ENCODE measurements at regions not wholly inside any gene's neighbourhood (a gene's known extent, or its start where the extent isn't known, plus 50 kb on each side); places are given as distances from the start of the nearest gene placed in this dataset.

- TF ChIP-seq POLR2A (IDR thresholded peaks at IDR 0.05; ENCODE audit: extremely low read depth, insufficient read length) (no peak), MAX (IDR thresholded peaks at IDR 0.05; ENCODE audit: low read depth, low read length) (no peak), MYC (IDR thresholded peaks at IDR 0.05; ENCODE audit: low read depth, low read length) (no peak), CTCF (IDR thresholded peaks at IDR 0.05; ENCODE audit: low read depth, low read length) (no peak)
- no peak overlapping the region for H3K4me3 ChIP-seq (ENCODE audit: low read depth, low read length)
- no peak for DNase-seq (ENCODE audit: low read depth)
Measured at GRCh38 chr14:65190312-65190711, 88.0 kb upstream of the MAX start.

- TF ChIP-seq CTCF (IDR thresholded peaks at IDR 0.05; ENCODE audit: low read depth, low read length) (no peak), MYC (IDR thresholded peaks at IDR 0.05; ENCODE audit: low read depth, low read length) (no peak), MAX (IDR thresholded peaks at IDR 0.05; ENCODE audit: low read depth, low read length) (no peak), POLR2A (IDR thresholded peaks at IDR 0.05; ENCODE audit: extremely low read depth, insufficient read length) (no peak)
- H3K4me3 ChIP-seq (ENCODE audit: low read depth, low read length), result no peak overlapping the region
- no peak for DNase-seq (ENCODE audit: low read depth)
Measured at GRCh38 chr14:65191716-65192115, 89.4 kb upstream of the MAX start.

- H3K4me3 ChIP-seq (ENCODE audit: low read depth, low read length), result no peak overlapping the region
- no peak for DNase-seq (ENCODE audit: low read depth)
- no peak for TF ChIP-seq POLR2A (IDR thresholded peaks at IDR 0.05; ENCODE audit: extremely low read depth, insufficient read length)
- no peak for TF ChIP-seq MYC (IDR thresholded peaks at IDR 0.05; ENCODE audit: low read depth, low read length)
- no peak for TF ChIP-seq MAX (IDR thresholded peaks at IDR 0.05; ENCODE audit: low read depth, low read length)
- TF ChIP-seq CTCF (IDR thresholded peaks at IDR 0.05; ENCODE audit: low read depth, low read length), result no peak
Measured at GRCh38 chr14:65192686-65193085, 90.4 kb upstream of the MAX start.

- no peak for DNase-seq (ENCODE audit: low read depth)
- no peak overlapping the region for H3K4me3 ChIP-seq (ENCODE audit: low read depth, low read length)
- no peak for TF ChIP-seq MYC (IDR thresholded peaks at IDR 0.05; ENCODE audit: low read depth, low read length)
- TF ChIP-seq CTCF (IDR thresholded peaks at IDR 0.05; ENCODE audit: low read depth, low read length), result no peak
- no peak for TF ChIP-seq MAX (IDR thresholded peaks at IDR 0.05; ENCODE audit: low read depth, low read length)
- no peak for TF ChIP-seq POLR2A (IDR thresholded peaks at IDR 0.05; ENCODE audit: extremely low read depth, insufficient read length)
Measured at GRCh38 chr14:65193916-65194590, 91.7 kb upstream of the MAX start.

GRCh38 chr14:65195042-65195719, 92.9 kb upstream of the MAX start:
- no peak for TF ChIP-seq CTCF (IDR thresholded peaks at IDR 0.05; ENCODE audit: low read depth, low read length)
- no peak for TF ChIP-seq POLR2A (IDR thresholded peaks at IDR 0.05; ENCODE audit: extremely low read depth, insufficient read length)
- no peak for TF ChIP-seq MYC (IDR thresholded peaks at IDR 0.05; ENCODE audit: low read depth, low read length)
- TF ChIP-seq MAX (IDR thresholded peaks at IDR 0.05; ENCODE audit: low read depth, low read length), result no peak
- no peak overlapping the region for H3K4me3 ChIP-seq (ENCODE audit: low read depth, low read length)
- DNase-seq (ENCODE audit: low read depth), result no peak

Measured in NB4 (cell line).